Pancreas (tissue), 10 donors: ENCODE measurements at regions not wholly inside any gene's neighbourhood (a gene's known extent, or its start where the extent isn't known, plus 50 kb on each side); places are given as distances from the start of the nearest gene placed in this dataset.

ENCODE experiments used
- ATAC-seq, 4 donors: fragments of 200-7000 bp; cut with Tn5 transposase; one replicate each; pipeline versions ENCODE4 v1.8.0 to v1.9.1; 2020; ENCODE audit warnings: mild to moderate bottlenecking in 4 of 4, moderate library complexity in 4 of 4
- DNase-seq, 6 donors: peaks; one replicate each; pipeline ENCODE4 v3.0.0-alpha.2; 2020
- FAIRE-seq: peaks from 2 replicates; lab custom pipeline; 2012; peaks lifted over from hg19 to GRCh38; lab: Jason Lieb, UNC
- H3K27ac ChIP-seq, 4 donors: fragments of 200-600 bp; sonication (generic); 1 replicate in 3 of 4; 2 replicates in 1 of 4; pipeline versions ENCODE4 v1.5.0 to v1.8.0; 2020
- H3K27me3 ChIP-seq, 4 donors: fragments of 200-600 bp; one replicate each; pipeline ENCODE4 v1.8.0; 2021
- H3K36me3 ChIP-seq, 3 donors: fragments of 200-600 bp; sonication (generic) in 1 of 3; one replicate each; pipeline versions ENCODE4 v1.5.0 to v1.8.0; 2020 to 2021
- H3K4me1 ChIP-seq, 3 donors: fragments of 200-600 bp; one replicate each; pipeline ENCODE4 v1.8.0; 2021
- H3K4me3 ChIP-seq, 4 donors: fragments of 200-600 bp; sonication (generic) in 2 of 4; one replicate each; pipeline versions ENCODE4 v1.5.0 to v1.8.0; 2020 to 2021
- H3K9me3 ChIP-seq, 4 donors: fragments of 200-600 bp; one replicate each; pipeline ENCODE4 v1.8.0; 2021
- WGBS, 2 donors: extraction: QIAGEN DNeasy Blood & Tissue Kit; methylation state at CpG; one replicate each; pipeline ENCODE4 v1.1.7; 2013; 5-methylcytosine and 5-hydroxymethylcytosine counted together
- intact Hi-C, 3 donors: fragments of 100-400 bp; cut with DNase I; formaldehyde crosslinking; loops; one replicate each; pipeline versions ENCODE4 v1.11.1 to v1.14.2; 2022
- TF ChIP-seq, protein P1 (sequence below), 4 donors: fragments of 200-600 bp; sonication (generic) in 3 of 4; IDR thresholded peaks; one replicate each; pipeline versions ENCODE4 v1.5.0 to v1.8.0; 2021; ENCODE audit warnings: antibody characterized with exemption in 4 of 4
- donor health status: healthy with polysubstance abuse.
- donor health status: DM: no; HTN: no; CAD: no; lungs with moderate emphysema.
- donor health status: DM: no; HTN: no; CAD: no.
- donor health status: control.
- donor health status: control.
- donor health status: Bipolar disorder and iron deficiency.
- donor health status: DM: yes; HTN: yes; CAD: no.
- donor health status: DM: no; HTN: no; CAD: no.
- donor health status: DM: no; HTN: no; CAD: no.
- donor health status: DM: yes; HTN: yes; CAD: no.

DNA sequence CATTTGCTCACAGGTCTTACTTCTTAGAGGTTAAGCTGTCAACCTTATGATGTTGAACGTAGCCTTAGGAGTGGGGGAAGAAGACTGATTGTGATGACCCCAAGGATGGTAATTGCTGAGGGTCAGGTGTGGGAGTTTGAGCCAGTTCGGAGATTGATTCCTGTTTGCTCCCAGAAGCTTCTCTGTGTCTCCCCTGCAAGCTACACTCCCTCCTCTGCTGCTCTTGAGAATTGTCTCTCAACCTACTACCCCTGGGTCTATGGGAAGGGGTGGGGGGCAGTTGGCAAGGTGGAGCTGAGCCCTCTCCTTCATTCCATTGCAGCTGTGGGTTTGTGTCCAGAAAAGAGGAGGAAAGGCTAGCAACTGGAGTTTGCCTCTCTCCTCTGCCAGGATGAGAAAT lies 113.8 kb downstream of the PLEKHG1 start:
- Histone ChIP-seq H3K4me1 (peaks cover 0 to 4% (median 0%) of the 10 kb centered on the region in 3 donors), H3K27ac (no peak overlapping the region)
- intact Hi-C loops: no loop called here

DNA sequence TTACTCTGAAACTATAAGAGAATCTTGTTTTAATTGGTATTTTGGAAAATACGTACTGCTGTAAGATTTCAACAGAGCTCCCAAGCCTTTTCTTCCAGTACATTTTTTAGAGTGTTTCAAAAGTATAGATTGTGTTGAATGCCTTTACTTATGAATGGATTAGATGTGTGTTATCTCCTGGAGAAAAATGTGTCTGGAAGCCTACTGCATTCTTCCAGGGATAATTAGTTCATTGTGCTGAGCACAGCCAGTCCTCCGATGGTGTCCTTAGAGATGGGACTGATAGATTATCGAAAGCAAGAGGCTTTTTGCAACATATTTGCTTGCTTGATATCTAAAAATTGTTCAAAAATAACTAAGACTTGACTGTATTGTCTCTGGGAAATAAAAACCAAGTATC lies 114.2 kb downstream of the PLEKHG1 start:
- no peaks in the 10 kb centered on the region for H3K36me3 ChIP-seq
- ATAC-seq (no peak), DNase-seq (no peak), FAIRE-seq (no peak)
- TF ChIP-seq, protein P1, sequence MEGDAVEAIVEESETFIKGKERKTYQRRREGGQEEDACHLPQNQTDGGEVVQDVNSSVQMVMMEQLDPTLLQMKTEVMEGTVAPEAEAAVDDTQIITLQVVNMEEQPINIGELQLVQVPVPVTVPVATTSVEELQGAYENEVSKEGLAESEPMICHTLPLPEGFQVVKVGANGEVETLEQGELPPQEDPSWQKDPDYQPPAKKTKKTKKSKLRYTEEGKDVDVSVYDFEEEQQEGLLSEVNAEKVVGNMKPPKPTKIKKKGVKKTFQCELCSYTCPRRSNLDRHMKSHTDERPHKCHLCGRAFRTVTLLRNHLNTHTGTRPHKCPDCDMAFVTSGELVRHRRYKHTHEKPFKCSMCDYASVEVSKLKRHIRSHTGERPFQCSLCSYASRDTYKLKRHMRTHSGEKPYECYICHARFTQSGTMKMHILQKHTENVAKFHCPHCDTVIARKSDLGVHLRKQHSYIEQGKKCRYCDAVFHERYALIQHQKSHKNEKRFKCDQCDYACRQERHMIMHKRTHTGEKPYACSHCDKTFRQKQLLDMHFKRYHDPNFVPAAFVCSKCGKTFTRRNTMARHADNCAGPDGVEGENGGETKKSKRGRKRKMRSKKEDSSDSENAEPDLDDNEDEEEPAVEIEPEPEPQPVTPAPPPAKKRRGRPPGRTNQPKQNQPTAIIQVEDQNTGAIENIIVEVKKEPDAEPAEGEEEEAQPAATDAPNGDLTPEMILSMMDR (IDR thresholded peaks at IDR 0.05): no peak
- H3K4me1 ChIP-seq: peaks cover 0 to 4% (median 0%) of the 10 kb centered on the region in 3 donors
- no peak overlapping the region for H3K27ac ChIP-seq
- intact Hi-C loops: no loop called here
- H3K27me3 ChIP-seq: no peaks in the 10 kb centered on the region
- 44 to 54% methylated on average over 3 of the region's 3 CpGs for WGBS, 2 donors
- no peak overlapping the region for H3K4me3 ChIP-seq
- no peaks in the 10 kb centered on the region for H3K9me3 ChIP-seq

More for the DNA sequence above, 113.8 kb downstream of the PLEKHG1 start:
- no peaks in the 10 kb centered on the region for H3K27me3 ChIP-seq
- no peak for DNase-seq
- TF ChIP-seq, protein P1 (IDR thresholded peaks at IDR 0.05): no peak
- WGBS, 2 donors: 69 to 81% methylated on average over 2 of the region's 2 CpGs
- H3K4me3 ChIP-seq: no peak overlapping the region
- H3K36me3 ChIP-seq: no peaks in the 10 kb centered on the region
- FAIRE-seq: no peak
- ATAC-seq: no peak
- H3K9me3 ChIP-seq: no peaks in the 10 kb centered on the region

DNA sequence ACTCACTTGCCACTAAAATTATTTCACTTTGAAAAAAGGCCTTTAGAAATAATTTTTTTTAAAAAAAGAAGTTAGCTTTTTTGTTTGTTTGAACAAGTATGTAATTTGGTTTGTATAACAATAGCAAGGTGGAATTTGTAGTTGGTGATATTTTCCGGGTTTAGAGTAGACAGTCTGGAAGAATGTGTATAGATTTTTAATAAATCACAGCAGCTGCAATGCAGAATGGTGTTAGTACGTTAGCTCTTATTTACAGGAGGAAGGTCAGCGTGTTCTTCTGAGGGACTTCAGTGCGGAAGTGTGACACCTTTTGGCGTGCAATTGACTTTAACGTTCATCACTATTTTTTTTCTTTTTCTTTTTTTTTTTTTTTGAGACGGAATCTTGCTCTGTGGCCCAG lies 115.4 kb downstream of the PLEKHG1 start:
- H3K4me1 ChIP-seq: peaks cover 0 to 4% (median 0%) of the 10 kb centered on the region in 3 donors
- DNase-seq (no peak), FAIRE-seq (no peak), ATAC-seq (peak in 2 of 4 donors; percentile 67 to 75)
- no peak overlapping the region for H3K4me3 ChIP-seq
- H3K27me3 ChIP-seq: no peaks in the 10 kb centered on the region
- no peaks in the 10 kb centered on the region for H3K36me3 ChIP-seq
- no peaks in the 10 kb centered on the region for H3K9me3 ChIP-seq
- TF ChIP-seq, protein P1 (IDR thresholded peaks at IDR 0.05): no peak
- 56 to 57% methylated on average over 7 of the region's 7 CpGs for WGBS, 2 donors
- H3K27ac ChIP-seq: peak overlapping the region in 1 of 4 donors; percentile 19
- intact Hi-C loops: no loop called here

DNA sequence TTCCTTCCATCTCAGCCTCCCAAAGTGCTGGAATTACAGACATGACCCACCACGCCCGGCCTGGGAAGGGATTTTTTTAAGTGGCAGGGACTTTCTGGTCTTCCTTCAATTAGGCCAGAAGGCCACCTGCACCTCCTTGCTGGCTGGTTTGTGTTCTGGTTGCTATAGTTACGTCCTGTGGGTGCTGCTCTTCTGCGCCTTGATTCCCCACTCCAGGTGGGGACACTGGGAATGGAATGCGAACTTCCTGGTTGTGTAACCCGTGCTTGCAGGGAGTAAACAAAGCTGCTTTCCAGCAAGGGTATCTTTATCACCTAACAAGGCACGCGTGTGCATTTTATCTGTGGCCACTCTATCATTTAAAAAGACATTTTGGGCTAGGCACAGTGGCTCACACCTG lies 117.7 kb downstream of the PLEKHG1 start:
- Histone ChIP-seq H3K4me3 (no peak overlapping the region), H3K27ac (no peak overlapping the region), H3K4me1 (peaks cover 0 to 6% (median 4%) of the 10 kb centered on the region in 3 donors), H3K27me3 (no peaks in the 10 kb centered on the region), H3K9me3 (no peaks in the 10 kb centered on the region), H3K36me3 (no peaks in the 10 kb centered on the region)
- intact Hi-C loops: no loop called here
- peak in 3 of 6 donors; percentile 13 to 35 (median 24) for DNase-seq
- TF ChIP-seq, protein P1 (IDR thresholded peaks at IDR 0.05): no peak
- 53 to 54% methylated on average over 8 of the region's 8 CpGs for WGBS, 2 donors
- FAIRE-seq: no peak
- peak; percentile 53 to 73 (median 69) for ATAC-seq

DNA sequence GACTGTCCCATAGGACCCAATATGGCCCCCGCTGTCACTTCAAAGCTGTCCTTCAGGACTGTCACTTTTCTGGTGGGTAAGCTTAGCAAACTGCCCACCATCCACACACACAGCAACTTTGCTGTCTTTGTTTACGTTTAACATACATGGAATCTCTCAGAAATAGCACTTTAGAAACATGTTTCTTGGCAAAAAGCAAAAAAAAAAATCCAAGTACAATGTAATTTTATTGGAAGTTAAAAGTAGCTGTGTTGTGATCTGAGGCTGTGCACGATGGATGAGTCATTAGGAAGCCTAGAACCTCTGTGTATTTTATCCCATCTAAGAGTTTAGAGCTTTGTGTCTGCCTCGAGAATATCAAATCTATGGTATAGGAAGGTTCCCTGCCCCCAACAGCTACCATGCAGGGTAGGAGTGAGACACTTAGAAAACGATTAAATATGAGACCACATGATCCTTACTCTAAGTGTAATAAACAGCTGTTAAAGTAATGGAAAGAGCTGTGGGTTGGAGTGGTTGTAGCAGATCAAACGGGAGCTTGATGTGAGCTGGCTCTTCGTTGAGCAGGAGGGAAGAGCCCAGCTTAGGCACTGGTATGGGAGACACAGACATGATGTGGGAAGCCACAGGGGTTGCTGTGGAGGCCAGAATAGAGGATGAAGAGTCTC lies 119.5 kb downstream of the PLEKHG1 start:
- Histone ChIP-seq H3K36me3 (no peaks in the 10 kb centered on the region), H3K4me1 (peaks cover 0 to 6% (median 3%) of the 10 kb centered on the region in 3 donors), H3K9me3 (no peaks in the 10 kb centered on the region), H3K27me3 (no peaks in the 10 kb centered on the region), H3K4me3 (no peak overlapping the region), H3K27ac (no peak overlapping the region)
- TF ChIP-seq, protein P1 (IDR thresholded peaks at IDR 0.05): no peak
- intact Hi-C loops: no loop called here
- ATAC-seq (no peak), FAIRE-seq (no peak), DNase-seq (no peak)
- 67 to 73% methylated on average over 7 of the region's 7 CpGs for WGBS, 2 donors
